Stimulated activated CD8-positive, alpha-beta memory T cell treated with anti-CD3 and anti-CD28 coated beads, Interleukin-4, amount 100 ng/mL, for 24 hours (primary cell): ENCODE measurements at regions not wholly inside any gene's neighbourhood (a gene's known extent, or its start where the extent isn't known, plus 50 kb on each side); places are given as distances from the start of the nearest gene placed in this dataset.

Experiments
- DNase-seq: peaks from one replicate; pipeline ENCODE4 v3.0.0-alpha.2; 2020; ENCODE audit warnings: low read depth

GRCh38 chr3:40593351-40593750, 68.6 kb downstream of the ZNF621 start:
- DNase-seq = no peak

DNA sequence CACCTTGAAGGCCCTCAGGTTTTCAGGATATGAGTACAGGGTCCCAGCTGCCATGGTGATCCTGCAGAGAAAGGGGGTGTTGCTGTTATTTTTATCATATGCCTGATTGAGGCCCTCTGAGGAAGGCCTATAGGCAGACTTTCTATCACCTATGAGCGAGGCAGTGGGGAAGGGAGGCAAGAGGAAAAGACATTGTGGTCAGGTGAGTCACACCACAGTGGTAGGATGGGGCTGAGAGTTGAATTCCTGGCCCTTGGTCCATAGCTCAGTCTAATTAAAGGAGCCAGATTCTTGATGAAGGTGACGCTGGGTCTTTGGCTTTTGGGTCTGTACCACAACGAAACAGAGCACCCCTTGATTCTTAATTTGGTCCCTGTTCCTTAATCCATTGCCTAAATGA, 72.7 kb downstream of the ZNF621 start:
- DNase-seq = no peak

- DNase-seq = no peak
Measured at GRCh38 chr3:40598338-40598737, 73.6 kb downstream of the ZNF621 start.

DNA sequence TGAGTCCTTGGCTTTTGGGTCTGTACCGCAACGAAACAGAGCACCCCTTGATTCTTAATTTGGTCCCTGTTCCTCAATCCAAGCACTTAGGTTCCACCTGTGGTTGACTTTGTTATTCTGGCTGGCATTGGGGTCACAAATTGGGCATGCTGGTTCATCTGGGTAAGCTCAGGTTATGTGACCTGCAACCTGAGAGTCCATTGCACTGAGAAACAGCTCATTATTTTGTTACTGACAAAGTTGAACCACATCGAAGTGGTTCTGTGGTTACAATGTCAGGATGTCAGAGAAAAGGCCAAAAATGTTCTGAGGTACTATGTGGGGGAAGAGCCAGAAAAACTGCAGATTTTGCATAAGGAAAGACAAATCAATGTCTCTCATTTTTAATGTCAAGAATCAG, 74.2 kb downstream of the ZNF621 start:
- DNase-seq = no peak

- no peak for DNase-seq
Measured at GRCh38 chr3:40602778-40603385, 78.1 kb downstream of the ZNF621 start.

- no peak for DNase-seq
Measured at GRCh38 chr3:40605960-40606359, 81.2 kb downstream of the ZNF621 start.

GRCh38 chr3:40608091-40608490, 83.3 kb downstream of the ZNF621 start:
- no peak for DNase-seq

- no peak for DNase-seq
Measured at GRCh38 chr3:40613306-40613705, 88.5 kb downstream of the ZNF621 start.

- DNase-seq = no peak
Measured at GRCh38 chr3:40615110-40615915, 90.6 kb downstream of the ZNF621 start.

GRCh38 chr3:40615918-40616819, 91.4 kb downstream of the ZNF621 start:
- DNase-seq = no peak

GRCh38 chr3:40617084-40617483, 92.3 kb downstream of the ZNF621 start:
- no peak for DNase-seq

DNA sequence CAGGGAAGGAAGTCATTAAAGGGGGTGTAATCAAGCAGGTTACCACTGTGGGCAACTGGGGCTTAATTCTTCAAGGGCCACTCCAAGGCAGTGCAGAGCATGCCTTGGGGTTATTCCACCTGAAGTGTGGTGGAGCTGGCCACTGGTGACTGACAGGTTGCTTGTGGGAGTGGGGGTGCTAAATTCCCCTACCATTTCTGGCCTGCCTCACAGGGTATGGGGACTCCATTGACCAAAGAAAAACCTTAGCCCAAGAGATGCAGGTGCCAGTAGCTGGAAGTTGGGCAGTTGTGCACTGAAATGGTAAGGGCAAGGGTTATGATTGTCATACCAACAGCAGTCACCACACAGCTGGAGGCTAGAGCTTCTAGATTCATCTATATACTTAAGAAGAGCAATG, 93.4 kb downstream of the ZNF621 start:
- DNase-seq = no peak

GRCh38 chr3:40620151-40620550, 95.4 kb downstream of the ZNF621 start:
- no peak for DNase-seq

- no peak for DNase-seq
Measured at GRCh38 chr3:40621252-40621651, 96.5 kb downstream of the ZNF621 start.

- no peak for DNase-seq
Measured at GRCh38 chr3:40623567-40623966, 98.8 kb downstream of the ZNF621 start.

- DNase-seq = no peak
Measured at GRCh38 chr3:40624189-40624769, 99.5 kb downstream of the ZNF621 start.

- no peak for DNase-seq
Measured at GRCh38 chr3:40627095-40627494, 102.3 kb downstream of the ZNF621 start.

GRCh38 chr3:40628984-40629383, 104.2 kb downstream of the ZNF621 start:
- DNase-seq = no peak

DNA sequence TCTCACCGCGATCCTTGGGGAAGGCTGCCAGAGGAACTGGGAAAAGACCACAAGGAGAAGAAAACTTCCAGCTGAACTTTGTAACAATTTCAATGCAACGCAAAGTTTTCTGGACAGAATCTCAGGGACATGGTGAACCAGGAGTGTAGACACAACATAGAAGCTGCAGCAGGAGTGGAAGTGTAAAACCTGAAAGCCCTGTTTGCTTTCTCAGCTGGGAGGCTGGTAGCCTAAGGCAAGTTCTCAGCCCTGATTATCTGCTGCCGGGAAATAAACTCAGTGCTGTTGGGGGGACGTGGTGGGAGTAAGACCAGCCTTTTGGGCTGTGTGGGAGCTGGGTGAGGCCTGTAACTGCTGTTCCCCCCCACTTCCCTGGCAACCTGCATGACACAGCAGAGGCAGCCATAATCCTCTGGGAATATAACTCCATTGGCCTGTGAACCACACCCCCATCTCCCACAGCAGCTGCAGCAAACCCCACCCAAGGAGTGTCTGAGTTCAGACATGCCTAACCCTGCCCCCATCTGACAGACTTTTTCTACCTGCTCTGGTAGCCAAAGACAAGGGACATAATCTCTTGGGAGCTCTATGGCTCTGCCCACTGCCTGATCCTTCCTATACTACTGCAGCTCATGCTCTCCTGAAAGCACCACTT, 106.7 kb downstream of the ZNF621 start:
- no peak for DNase-seq

DNA sequence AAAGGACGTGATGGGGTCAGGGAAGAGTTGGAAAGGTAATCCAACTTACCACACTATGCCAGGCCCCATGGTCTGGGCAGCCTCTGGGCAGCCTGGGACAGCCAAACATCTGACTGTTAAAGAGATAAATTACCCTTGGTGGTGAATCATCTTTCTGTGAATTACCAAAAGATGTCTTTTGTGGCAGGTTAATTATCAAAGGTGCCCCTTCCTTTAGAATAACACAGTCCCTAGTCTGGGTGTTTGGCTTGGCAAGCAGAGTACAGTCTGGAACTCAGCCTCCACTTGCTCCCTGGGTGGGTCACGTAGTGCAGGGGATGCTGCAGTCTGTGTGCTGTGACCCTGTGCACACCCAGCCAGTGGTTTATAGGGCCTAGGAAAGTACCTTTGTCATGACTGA, 113.1 kb downstream of the ZNF621 start:
- DNase-seq = no peak

DNA sequence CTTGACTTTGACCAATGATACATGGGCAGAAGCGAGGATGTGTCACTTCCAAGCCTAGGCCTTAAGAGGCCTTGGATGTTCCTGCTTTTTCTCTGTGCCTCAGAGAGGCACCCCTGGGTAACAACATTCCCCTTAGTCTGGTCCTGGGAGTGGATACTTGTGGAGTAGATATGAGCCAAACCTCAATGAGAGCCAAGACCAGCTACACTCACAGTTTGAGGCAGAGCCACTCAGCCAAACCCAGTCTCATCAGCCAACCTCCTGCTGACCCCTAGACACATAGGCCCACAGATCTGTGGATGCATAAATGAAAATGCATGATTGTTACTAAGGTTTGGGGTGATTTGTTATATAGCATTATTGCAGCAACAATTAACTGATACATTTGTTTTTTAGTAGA, 114.2 kb downstream of the ZNF621 start:
- DNase-seq = no peak

DNA sequence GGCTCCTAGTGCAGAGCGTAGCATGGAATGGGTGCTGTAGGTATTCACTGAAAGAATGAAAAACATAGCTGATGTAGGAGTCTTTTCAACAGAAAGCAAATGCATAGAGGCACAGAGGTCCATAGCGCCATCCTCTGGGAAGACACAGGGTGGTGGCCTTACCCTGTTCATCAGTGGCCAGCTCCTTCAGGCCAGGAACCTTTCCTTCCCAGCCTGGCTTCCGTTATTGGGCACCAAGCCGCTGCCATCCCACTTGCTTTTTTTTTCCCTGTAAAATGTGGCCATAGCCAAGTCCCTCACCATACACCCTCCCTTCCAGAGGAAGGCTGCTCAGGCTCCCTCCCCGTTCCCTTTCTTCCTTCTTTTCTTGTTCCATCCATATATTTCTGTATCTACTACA, 118.1 kb downstream of the ZNF621 start:
- DNase-seq = no peak
